ENCODE measurements at regions not wholly inside any gene's neighbourhood (a gene's known extent, or its start where the extent isn't known, plus 50 kb on each side); places are given as distances from the start of the nearest gene placed in this dataset.

- Mint-ChIP-seq H3K9me3 (ENCODE audit: unreplicated experiment) (no peaks in the 10 kb centered on the region), H3K36me3 (ENCODE audit: unreplicated experiment) (no peaks in the 10 kb centered on the region), H3K27ac (ENCODE audit: unreplicated experiment) (no peak overlapping the region), H3K27me3 (ENCODE audit: unreplicated experiment) (no peaks in the 10 kb centered on the region), H3K4me1 (ENCODE audit: unreplicated experiment) (no peaks in the 10 kb centered on the region), H3K4me3 (ENCODE audit: unreplicated experiment) (no peak overlapping the region)
- no peak for DNase-seq (ENCODE audit: extremely low spot score, unreplicated experiment)
- no peak for TF ChIP-seq CTCF (IDR thresholded peaks at IDR 0.05)
Measured at GRCh38 chr18:46352520-46353250, 248.5 kb downstream of the HAUS1 start.

GRCh38 chr18:46353460-46353859 lies 249.3 kb downstream of the HAUS1 start:
- Mint-ChIP-seq H3K27me3 (ENCODE audit: unreplicated experiment) (no peaks in the 10 kb centered on the region), H3K4me3 (ENCODE audit: unreplicated experiment) (no peak overlapping the region), H3K27ac (ENCODE audit: unreplicated experiment) (no peak overlapping the region), H3K9me3 (ENCODE audit: unreplicated experiment) (no peaks in the 10 kb centered on the region), H3K4me1 (ENCODE audit: unreplicated experiment) (no peaks in the 10 kb centered on the region), H3K36me3 (ENCODE audit: unreplicated experiment) (no peaks in the 10 kb centered on the region)
- DNase-seq (ENCODE audit: extremely low spot score, unreplicated experiment) = no peak
- no peak for TF ChIP-seq CTCF (IDR thresholded peaks at IDR 0.05)

- Mint-ChIP-seq H3K36me3 (ENCODE audit: unreplicated experiment) (no peaks in the 10 kb centered on the region), H3K4me1 (ENCODE audit: unreplicated experiment) (no peaks in the 10 kb centered on the region), H3K27me3 (ENCODE audit: unreplicated experiment) (no peaks in the 10 kb centered on the region), H3K9me3 (ENCODE audit: unreplicated experiment) (peaks cover 8% of the 10 kb centered on the region), H3K4me3 (ENCODE audit: unreplicated experiment) (no peak overlapping the region), H3K27ac (ENCODE audit: unreplicated experiment) (no peak overlapping the region)
- TF ChIP-seq CTCF (IDR thresholded peaks at IDR 0.05) = no peak
- no peak for DNase-seq (ENCODE audit: extremely low spot score, unreplicated experiment)
Measured at GRCh38 chr18:46356278-46357033, 252.3 kb downstream of the HAUS1 start.

GRCh38 chr18:46360102-46360699 lies 256.0 kb downstream of the HAUS1 start:
- TF ChIP-seq CTCF (IDR thresholded peaks at IDR 0.05) = no peak
- H3K9me3 Mint-ChIP-seq (ENCODE audit: unreplicated experiment) = peaks cover 8% of the 10 kb centered on the region
- H3K4me3 Mint-ChIP-seq (ENCODE audit: unreplicated experiment) = no peak overlapping the region
- no peaks in the 10 kb centered on the region for H3K36me3 Mint-ChIP-seq (ENCODE audit: unreplicated experiment)
- no peaks in the 10 kb centered on the region for H3K4me1 Mint-ChIP-seq (ENCODE audit: unreplicated experiment)
- DNase-seq (ENCODE audit: extremely low spot score, unreplicated experiment) = no peak
- no peaks in the 10 kb centered on the region for H3K27me3 Mint-ChIP-seq (ENCODE audit: unreplicated experiment)
- no peak overlapping the region for H3K27ac Mint-ChIP-seq (ENCODE audit: unreplicated experiment)

- Mint-ChIP-seq H3K4me3 (ENCODE audit: unreplicated experiment) (no peak overlapping the region), H3K36me3 (ENCODE audit: unreplicated experiment) (no peaks in the 10 kb centered on the region), H3K9me3 (ENCODE audit: unreplicated experiment) (peaks cover 8% of the 10 kb centered on the region), H3K27ac (ENCODE audit: unreplicated experiment) (no peak overlapping the region), H3K4me1 (ENCODE audit: unreplicated experiment) (no peaks in the 10 kb centered on the region), H3K27me3 (ENCODE audit: unreplicated experiment) (no peaks in the 10 kb centered on the region)
- DNase-seq (ENCODE audit: extremely low spot score, unreplicated experiment) = no peak
- no peak for TF ChIP-seq CTCF (IDR thresholded peaks at IDR 0.05)
Measured at GRCh38 chr18:46360866-46361265, 256.7 kb downstream of the HAUS1 start.

All from osteocyte (in vitro differentiated cells).